NCI-H69 (cell line): ENCODE measurements at regions not wholly inside any gene's neighbourhood (a gene's known extent, or its start where the extent isn't known, plus 50 kb on each side); places are given as distances from the start of the nearest gene placed in this dataset.
"Not testable (repeated sequence)": the region's sequence is repeated elsewhere in the genome, so short reads cannot be mapped to it uniquely, and the experiment has no call there.

Source experiments
- DNase-seq: peaks from one replicate; lab custom pipeline; 2025; lab: John Stamatoyannopoulos, UW

DNA sequence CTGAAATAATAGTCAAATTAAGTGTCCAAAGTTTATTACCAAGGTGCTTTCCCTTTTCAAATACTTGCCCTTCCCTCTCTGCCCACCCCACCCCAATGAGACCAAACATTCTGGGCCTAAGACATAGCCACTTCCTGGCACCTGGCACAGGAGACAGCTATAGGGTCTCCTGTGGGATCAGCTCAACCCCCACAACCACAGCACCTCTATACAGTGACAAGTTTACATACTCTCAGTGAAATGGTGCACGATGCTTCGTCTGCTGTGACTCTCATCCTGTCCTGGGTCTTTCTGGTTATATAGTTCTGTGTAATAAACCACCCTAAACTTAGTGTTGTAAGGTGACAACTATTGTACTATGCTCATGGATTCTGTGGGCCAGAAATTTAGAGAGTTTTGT, 466.2 kb downstream of the FBXO15 start:
- no peak for DNase-seq

DNA sequence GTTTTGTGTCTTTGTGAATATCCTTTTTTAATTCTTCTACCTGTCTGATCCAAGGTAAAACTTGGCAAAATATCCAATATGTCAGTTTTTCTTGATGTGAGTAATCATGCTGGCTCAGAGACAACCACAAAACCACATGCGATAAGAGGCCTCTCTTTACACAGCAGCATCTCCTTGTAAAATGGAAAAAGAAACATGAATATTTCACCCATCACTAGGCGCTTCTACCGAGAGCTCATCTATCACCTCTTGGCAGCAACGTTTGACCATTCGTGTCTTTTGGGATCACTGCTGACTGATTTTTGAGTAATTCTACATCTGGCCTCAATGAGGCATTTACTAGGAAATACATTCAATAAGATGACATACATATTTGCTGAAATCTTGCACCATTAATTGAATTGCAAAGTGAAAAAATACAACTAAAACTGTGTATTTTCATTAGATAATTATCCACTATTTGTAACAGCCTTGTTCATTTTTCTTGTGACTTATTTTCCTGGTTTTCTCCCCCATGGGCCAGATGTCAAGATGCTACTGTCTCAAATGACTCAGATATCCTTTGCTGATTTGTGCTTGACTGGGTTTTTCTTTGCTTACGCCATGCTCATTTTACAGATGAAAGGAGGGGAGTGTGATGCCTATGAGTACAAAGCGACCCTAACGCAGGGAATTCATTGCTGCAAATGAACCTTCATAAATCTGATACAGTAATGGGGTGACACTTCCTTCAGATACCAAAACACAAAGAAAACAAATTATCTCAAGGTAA, 467.5 kb downstream of the FBXO15 start:
- DNase-seq: no peak

DNA sequence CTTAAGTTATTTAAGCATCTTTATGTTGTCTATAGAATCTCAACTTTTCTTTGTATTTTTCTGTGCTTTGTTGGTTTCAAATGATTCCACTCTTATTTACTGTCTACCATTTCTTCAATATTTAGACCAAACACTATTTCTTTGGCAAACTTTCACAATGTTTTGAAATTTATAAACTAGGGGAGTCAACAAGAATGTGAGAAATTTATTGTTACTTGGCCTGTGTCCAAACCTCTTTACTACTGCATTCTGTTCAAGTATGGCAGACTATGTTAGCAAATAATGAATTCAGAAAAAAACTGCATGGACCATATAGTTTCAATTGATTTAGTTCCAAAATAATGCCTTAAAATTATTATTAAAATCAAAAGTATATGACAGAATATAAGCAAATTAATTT, 470.2 kb downstream of the FBXO15 start:
- DNase-seq: no peak

DNA sequence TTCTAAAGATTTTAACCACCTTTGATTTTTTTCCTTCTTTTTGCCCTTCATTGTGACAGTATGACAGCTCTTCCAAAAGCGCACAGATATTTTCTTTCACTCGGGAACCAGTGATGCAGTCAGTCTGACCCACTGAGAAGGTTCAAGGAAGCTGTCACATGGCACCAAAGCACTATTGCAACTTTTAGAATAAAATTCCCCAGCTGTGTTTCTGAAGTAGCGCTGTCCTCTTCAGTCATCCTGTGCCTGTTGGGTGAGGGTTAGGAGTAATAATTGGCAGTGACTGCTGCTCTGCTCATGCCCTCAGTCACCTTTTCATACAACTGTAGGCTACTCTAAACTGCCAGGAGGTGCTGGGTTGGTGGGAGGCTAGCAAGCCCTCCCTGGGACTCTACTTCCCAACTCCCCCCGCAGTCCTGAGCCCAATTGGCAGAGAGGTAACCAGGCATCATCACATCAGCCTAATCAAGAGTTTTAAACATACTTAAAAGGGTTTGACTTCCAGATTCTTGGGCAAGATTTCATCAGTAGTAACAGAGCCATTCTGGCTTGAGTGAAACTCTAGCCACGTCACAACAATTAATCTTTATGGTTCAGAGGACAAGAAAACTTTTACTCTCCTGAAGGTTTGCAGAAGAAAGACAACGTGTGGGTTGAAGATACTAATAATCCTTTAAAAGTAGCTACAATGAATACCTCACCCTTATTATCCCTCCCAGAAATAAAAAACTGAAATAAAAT, 473.3 kb downstream of the FBXO15 start:
- no peak for DNase-seq

DNA sequence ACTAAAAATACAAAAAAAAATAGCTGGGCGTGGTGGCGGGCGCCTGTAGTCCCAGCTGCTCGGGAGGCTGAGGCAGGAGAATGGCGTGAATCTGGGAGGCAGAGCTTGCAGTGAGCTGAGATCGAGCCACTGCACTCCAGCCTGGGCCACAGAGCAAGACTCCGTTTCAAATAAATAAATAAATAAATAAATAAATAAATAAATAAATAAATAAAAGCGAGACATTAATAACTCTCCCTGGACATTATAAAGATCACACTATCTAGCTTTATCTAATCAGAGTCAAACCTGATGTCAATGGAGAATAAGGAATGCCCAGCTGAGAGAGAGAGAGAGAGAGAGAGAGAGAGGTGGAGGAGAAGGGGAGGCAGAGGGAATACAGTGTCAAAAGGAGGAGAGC, 476.2 kb downstream of the FBXO15 start:
- not testable (repeated sequence) for DNase-seq

DNA sequence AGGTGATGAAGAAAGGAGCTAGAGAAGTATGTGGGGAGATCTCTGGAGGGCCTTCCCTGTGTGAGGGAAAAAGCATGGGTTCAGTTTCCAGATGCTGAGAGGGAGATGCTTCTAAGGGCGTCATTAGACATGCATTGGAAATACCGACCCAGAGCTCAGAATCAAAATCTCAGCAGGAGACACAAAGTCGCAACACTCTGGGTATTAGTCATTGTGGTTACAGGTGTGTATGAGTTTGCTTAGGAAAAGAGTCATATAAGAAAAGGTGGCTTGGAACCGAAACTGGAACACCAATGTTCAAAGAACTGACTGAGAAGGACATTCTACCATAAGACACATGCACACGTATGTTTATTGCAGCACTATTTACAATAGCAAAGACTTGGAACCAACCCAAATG, 477.1 kb downstream of the FBXO15 start:
- DNase-seq: no peak

DNA sequence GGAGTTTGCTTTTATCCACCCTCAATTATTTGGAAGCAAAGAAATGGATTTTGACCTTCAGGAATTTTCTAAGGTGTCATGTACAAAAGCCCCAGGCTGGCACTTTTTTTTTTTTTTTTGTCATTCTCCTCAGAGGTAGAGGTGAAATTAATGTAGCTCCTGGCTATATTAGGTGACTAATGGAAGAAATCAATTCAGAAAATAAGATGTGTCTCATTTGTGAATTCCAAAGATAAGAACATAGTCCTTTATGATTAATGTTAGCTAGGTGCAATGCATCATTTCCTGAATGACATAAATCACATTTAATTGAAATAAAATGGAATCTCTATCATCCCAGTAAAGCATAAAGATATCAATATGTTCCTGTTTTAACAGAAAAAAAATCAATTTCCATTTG, 477.6 kb downstream of the FBXO15 start:
- DNase-seq: no peak

DNA sequence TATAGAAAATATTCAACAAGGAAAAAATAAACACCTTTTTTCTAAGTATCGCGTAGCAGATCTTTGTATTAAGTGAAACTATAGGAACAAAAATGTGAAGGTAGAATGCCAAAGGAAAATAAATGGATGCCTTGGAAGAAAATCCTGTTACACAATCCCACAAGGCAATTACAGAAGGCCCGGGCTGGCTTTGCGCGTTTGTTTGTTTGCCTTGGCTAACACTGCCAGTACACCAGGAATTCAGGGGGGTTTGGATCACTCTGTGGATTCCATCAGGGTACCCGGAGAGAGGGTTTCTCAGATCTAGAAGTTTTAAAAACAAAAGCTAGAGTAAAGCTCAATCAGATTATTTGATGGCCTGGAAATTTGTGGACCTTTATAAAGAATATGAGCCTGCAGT, 478.3 kb downstream of the FBXO15 start:
- DNase-seq: peak; percentile 18

DNA sequence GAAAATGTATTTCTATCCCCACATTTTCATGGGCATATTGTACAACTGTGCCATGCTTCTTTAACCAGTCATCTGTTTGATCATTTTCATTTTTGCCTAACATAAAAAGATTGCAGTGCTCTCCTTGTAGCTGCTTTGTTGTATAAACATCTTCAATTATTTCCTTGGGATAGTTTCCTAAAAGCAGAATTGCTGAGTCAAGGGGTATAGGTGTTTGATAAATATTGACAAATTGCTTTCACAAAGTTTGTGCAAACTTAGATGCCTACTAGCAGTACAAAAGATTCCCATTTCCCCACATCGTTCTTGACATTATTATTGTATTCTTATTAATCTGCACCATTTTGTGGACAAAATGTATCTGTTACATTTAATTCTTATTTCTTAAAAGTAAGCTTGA, 479.6 kb downstream of the FBXO15 start:
- DNase-seq: no peak

DNA sequence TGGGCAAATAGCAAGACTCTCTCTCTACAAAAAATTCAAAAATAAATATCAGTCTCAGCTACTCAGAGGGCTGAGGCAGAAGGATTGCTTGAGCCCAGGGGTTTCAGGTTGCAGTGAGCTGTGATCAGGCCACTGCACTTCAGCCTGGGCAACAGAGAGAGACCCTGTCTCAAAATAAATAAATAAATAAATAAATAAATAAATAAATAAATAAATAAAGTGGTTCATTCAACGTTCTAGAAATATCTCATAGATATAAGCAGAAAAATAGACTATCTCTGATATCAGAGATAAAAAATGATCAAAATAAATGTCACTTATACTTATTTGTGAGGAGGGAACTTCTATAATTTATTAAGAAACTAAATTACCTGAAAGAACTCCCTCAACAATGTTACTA, 480.9 kb downstream of the FBXO15 start:
- DNase-seq: no peak

DNA sequence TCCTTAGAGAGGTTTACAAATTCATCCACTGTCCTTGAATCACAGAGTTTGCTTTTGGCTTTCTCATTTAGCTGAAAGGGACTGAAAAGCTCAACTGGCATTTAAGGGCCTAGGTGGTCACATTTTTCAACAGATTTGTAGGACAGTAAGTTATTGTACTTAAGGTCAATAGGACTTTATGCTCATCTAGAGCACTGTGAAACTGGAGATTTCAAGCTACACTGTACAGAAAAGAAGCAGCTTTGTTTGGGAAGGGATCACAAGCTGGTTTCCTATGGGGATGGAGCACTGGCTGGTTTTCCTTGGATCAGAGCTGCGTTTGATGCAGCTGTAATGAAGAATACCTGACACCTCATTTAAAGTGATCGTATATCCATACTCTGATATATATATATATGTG, 482.7 kb downstream of the FBXO15 start:
- DNase-seq: no peak

DNA sequence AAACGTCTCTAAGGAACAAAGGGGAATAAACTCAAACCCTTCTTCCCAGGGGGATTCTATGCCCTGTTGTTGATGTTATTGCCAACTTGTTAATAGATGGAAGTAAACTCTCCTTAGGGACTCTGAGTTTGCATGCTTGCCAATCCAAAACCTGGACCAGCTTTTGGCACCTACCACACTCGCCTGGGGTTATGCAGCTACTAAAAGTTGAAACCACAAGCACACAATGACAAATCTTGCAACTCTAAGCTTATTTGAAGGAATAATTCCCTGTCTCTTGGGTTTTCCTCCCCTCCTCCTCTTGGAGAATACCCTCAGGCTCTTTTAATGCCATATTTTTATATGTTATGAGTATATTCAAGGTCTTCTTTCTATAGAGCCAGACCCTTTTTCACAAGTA, 484.1 kb downstream of the FBXO15 start:
- no peak for DNase-seq

DNA sequence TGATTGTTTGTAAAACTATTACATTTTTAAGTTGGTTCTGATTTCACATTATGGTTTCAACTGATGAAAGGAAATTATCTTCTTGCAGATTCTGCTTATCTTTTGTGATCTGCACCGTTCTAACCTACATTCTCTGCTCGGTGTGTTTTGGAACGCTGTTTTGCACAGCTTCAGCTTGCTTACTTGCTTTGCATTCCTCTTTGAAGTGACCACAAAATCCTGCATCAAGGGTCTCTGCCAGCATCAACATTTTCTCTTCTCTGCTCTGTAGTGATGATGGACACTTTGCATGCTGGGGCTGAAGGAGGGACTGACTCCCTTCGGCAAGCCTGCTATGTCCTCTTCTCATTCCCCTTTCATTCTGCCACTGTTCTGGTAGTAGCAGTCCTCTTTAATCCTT, 485.2 kb downstream of the FBXO15 start:
- DNase-seq: no peak

DNA sequence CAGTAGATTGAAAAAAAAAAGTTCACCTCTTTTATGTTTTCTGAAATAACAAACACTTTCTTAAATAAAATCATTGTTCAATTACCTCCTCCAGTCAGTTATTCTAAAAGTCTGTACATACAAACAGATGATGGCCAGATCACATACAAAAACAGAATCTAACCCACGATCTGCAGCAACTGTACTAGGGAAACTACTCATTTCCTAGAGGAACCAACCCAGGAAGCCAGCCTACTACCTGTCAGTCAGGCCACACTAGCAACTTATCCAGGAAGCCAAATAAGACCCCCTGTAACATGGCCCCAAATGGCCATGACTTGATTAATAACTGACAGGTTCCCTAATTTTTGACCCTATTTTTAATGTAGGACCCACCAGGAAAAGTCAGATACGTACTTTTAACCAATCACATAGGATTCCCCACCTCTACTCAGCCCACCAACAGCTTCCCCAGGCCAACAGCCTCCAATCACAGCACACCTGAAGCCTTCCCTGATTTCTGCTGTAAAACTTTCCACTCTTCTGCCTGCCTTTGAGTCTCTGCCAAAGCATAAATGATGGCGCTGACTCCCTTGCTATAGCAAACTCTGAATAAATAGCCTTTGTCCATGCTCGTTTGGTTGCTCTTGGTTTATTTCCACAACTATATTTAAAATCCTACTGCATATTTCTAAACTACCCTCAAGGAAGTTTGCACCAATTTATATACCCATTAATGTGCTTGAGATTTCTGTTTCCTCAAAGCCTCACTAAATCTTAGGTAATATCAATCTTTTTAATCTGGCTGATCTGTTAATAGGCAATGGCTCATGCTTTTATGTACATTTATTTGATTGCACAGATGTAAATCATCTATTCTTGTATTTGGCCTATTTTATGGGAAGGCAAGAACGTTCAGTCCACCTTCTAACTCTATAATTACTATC, 486.4 kb downstream of the FBXO15 start:
- no peak for DNase-seq

DNA sequence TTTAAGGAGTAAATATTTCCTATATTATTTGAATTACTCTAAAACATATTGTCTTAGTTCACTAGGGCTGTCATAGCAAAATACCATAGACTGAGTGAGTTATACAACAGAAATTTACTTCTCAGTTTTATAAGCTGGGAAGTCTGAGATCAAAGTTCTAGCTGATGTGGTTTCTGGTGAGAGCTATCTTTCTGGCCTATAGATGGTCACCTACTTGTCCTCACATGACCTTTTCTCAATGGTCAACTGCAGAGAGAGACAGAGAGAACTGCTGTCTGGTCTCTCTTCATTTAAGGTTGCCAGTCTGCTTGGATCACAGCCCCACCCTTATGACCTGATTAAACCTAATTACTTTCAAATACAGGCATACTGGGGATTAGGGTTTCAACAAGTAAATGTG, 490.9 kb downstream of the FBXO15 start:
- no peak for DNase-seq

DNA sequence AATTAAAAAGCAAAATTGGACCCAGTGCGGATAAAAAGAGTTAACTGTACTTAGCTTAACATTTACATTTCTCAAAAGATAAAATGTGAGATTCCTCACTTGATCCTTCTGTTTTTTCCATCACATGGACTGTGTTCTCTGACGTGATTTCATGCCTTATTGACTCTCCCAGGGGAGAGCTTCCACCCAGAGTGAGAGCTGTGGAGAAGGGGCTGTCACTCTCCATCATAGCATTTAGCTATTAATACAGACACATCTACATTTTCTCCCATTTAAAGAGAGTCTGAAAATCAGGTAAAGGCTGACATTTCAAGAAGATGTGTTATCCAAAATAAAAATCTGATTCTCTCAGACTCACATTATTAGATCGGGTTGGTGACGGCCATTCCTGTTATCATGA, 493.8 kb downstream of the FBXO15 start:
- DNase-seq: no peak

DNA sequence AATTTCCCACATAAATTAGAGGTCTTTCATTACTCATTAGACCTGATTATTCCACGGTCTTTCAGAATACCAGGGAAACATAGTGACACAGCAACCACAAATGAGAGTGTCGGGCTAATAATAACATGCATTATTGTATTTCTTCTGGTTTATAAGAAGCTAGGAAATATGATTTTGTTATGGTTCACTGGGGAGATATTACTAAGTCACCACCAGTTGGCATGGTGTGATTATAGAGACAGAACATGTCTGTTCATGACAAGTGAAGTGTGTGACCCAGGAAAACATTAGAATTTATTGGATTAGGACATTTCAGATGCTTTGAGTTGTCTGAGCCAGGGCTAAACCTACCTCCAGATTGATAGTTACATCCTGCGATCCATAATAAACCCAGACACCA, 494.4 kb downstream of the FBXO15 start:
- DNase-seq: no peak

DNA sequence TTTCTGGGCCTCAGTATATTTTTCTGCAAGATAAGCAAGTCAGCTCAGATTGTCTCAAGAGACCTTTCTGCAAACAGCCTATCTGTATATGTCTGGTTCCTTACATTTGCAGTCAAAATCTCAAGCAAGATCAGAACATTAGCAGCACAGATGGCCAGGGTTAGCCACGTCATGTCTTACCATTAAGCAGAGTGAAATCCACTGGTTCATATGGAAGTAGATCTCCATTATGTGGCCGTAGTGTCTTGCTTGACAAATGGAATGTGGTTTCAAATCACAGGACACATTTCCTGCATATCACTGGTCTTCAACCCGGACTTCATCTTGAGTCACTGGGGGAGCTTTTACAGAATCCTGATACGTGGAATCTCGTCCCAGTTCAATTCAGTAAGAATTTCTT, 500.2 kb downstream of the FBXO15 start:
- no peak for DNase-seq

DNA sequence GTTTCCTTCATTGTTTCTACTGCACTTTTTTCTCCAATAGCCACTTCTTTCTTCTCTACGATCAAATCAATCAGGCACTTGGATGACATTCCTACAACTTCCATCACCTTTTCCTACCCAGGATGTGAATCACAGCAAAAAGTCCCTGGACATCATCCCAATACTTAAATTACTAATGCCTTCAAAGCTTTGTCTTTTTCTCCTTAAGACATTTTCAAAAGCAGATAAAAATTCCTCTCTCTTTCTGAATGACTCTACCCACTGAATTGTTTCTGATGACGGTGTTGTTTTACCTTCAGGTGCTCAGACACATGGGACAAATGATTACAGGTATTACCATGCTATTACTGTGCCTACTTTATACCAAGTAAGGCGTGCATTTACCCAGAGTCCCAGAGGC, 500.9 kb downstream of the FBXO15 start:
- DNase-seq: no peak

DNA sequence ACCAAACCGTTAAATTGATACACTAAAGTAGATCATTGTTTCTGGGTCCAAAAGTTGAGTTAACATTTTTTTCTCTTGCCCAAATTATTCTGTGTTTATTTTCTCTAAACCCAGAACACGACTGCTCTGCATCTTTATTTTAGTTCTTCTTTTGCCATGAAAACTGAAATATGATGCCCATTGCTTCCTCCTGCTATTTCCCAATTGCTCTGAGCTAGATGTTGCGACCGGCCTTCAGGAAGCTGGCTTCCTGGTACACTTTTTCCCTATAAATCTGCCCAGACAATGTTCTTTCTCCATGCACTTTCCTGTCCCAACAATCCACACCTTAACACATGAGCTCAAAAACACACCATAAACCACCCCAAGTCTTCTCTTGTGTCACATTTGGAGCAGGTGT, 501.4 kb downstream of the FBXO15 start:
- DNase-seq: no peak

DNA sequence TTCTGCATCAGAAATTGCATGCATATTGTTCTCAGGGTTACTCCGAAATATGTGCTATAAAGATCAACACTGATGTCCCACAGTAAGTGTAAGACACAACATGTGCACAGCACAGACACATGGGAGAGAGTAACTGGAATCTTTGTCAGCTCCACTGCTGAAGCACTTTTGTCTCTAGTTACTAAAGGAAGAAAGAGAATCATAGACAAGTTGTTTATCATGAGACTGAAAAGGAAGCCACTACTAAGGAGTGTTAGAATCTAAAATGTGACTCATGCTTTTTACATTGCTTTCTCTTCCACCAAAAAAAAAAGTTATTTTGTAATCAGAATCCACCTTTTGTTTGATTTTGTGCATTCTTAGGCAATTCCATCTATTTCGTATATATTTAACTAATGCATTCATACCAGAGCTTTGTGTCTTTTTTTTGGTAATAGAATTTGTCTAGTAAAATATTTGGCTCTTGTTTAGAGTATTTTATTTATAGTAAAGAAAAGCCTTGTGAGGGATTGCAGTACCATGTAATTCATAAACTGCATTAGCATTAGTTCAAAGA, 502.4 kb downstream of the FBXO15 start:
- DNase-seq: no peak

DNA sequence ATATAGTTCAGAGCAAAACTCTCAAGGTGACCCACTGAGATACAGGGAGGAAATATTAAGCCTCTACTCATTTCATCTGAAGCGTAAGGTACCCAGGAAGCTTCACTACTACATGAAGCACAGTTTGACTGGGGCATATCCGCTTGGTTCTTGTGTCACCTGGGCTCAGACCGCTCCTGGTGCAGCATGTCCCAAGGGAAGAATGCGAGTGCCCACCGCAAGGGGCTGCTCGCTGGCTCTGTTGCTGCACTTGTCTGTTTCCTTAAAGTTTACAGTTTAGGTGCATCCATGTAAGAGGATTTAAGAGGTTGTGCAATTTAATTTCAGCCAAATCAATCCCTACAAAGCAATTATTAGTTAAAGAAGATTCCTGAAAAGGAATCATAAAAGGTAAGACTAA, 507.8 kb downstream of the FBXO15 start:
- DNase-seq: no peak
